NCI-H774 (cell line): ENCODE measurements at regions not wholly inside any gene's neighbourhood (a gene's known extent, or its start where the extent isn't known, plus 50 kb on each side); places are given as distances from the start of the nearest gene placed in this dataset.

ENCODE experiments used
- DNase-seq: peaks from one replicate; lab custom pipeline; 2025; lab: John Stamatoyannopoulos, UW

GRCh38 chr11:106333678-106334077 lies 256.2 kb downstream of the AASDHPPT start:
- DNase-seq: no peak

- no peak for DNase-seq
Measured at GRCh38 chr11:106344394-106344793, 266.9 kb downstream of the AASDHPPT start.

- DNase-seq: no peak
Measured at GRCh38 chr11:106344966-106345365, 267.5 kb downstream of the AASDHPPT start.

GRCh38 chr11:106353031-106353430 lies 275.6 kb downstream of the AASDHPPT start:
- no peak for DNase-seq

- no peak for DNase-seq
Measured at GRCh38 chr11:106369224-106369623, 291.8 kb downstream of the AASDHPPT start.

- no peak for DNase-seq
Measured at GRCh38 chr11:106378513-106379179, 301.2 kb downstream of the AASDHPPT start.

GRCh38 chr11:106379265-106379664 lies 301.8 kb downstream of the AASDHPPT start:
- no peak for DNase-seq

GRCh38 chr11:106379712-106380111 lies 302.2 kb downstream of the AASDHPPT start:
- DNase-seq: no peak

GRCh38 chr11:106381895-106382294 lies 304.4 kb downstream of the AASDHPPT start:
- no peak for DNase-seq

GRCh38 chr11:106384429-106384828 lies 307.0 kb downstream of the AASDHPPT start:
- DNase-seq: no peak

- DNase-seq: no peak
Measured at GRCh38 chr11:106386519-106386918, 309.1 kb downstream of the AASDHPPT start.

GRCh38 chr11:106389101-106389500 lies 311.6 kb downstream of the AASDHPPT start:
- no peak for DNase-seq

GRCh38 chr11:106390078-106390477 lies 312.6 kb downstream of the AASDHPPT start:
- DNase-seq: no peak

- no peak for DNase-seq
Measured at GRCh38 chr11:106391771-106392420, 314.4 kb downstream of the AASDHPPT start.

- DNase-seq: no peak
Measured at GRCh38 chr11:106395716-106396349, 318.4 kb downstream of the AASDHPPT start.

GRCh38 chr11:106397787-106398501 lies 320.5 kb downstream of the AASDHPPT start:
- DNase-seq: no peak

- DNase-seq: no peak
Measured at GRCh38 chr11:106398502-106399075, 321.1 kb downstream of the AASDHPPT start.

GRCh38 chr11:106399076-106399511 lies 321.6 kb downstream of the AASDHPPT start:
- no peak for DNase-seq

GRCh38 chr11:106399624-106400023 lies 322.2 kb downstream of the AASDHPPT start:
- no peak for DNase-seq

GRCh38 chr11:106400949-106401570 lies 323.6 kb downstream of the AASDHPPT start:
- DNase-seq: no peak

GRCh38 chr11:106403751-106404150 lies 326.3 kb downstream of the AASDHPPT start:
- DNase-seq: no peak

- DNase-seq: no peak
Measured at GRCh38 chr11:106409222-106409621, 331.8 kb downstream of the AASDHPPT start.
